Astrocyte (in vitro differentiated cells and primary cell): ENCODE measurements at regions not wholly inside any gene's neighbourhood (a gene's known extent, or its start where the extent isn't known, plus 50 kb on each side); places are given as distances from the start of the nearest gene placed in this dataset.

Experiments
- DNase-seq: peaks from one replicate; pipeline ENCODE4 v3.0.0-alpha.2; 2010; ENCODE audit warnings: low read depth
- FAIRE-seq: peaks from 2 replicates; lab custom pipeline; 2011; peaks lifted over from hg19 to GRCh38; lab: Jason Lieb, UNC
- H2AFZ ChIP-seq: 2 replicates; pipeline ENCODE4 v1.6.0; 2012; ENCODE audit warnings: low read depth, low read length, inconsistent platforms
- H3K27ac ChIP-seq: 2 replicates; pipeline ENCODE4 v1.5.1; 2011; ENCODE audit warnings: low read depth, low read length, inconsistent platforms
- H3K27me3 ChIP-seq: 2 replicates; pipeline ENCODE4 v1.6.0; 2011; ENCODE audit warnings: low read length, inconsistent platforms; ENCODE audit not compliant: insufficient read depth
- H3K36me3 ChIP-seq: 2 replicates; pipeline ENCODE4 v1.5.1; 2011; ENCODE audit warnings: low read length, inconsistent platforms; ENCODE audit not compliant: insufficient read depth
- H3K4me1 ChIP-seq: 2 replicates; pipeline ENCODE4 v1.5.1; 2011; ENCODE audit warnings: low read length, inconsistent platforms; ENCODE audit not compliant: insufficient read depth
- H3K4me2 ChIP-seq: 2 replicates; pipeline ENCODE4 v1.6.0; 2012; ENCODE audit warnings: low read length, inconsistent platforms
- H3K4me3 ChIP-seq: 2 replicates; pipeline ENCODE4 v1.5.1; 2011; ENCODE audit warnings: low read depth, mild to moderate bottlenecking, low read length, inconsistent platforms; ENCODE audit not compliant: insufficient read depth
- H3K79me2 ChIP-seq: 2 replicates; pipeline ENCODE4 v1.6.0; 2012; ENCODE audit warnings: mild to moderate bottlenecking, low read length, inconsistent platforms; ENCODE audit not compliant: insufficient read depth
- H3K9ac ChIP-seq: 2 replicates; pipeline ENCODE4 v1.6.0; 2012; ENCODE audit warnings: mild to moderate bottlenecking, low read length, inconsistent platforms
- H3K9me3 ChIP-seq: 2 replicates; pipeline ENCODE4 v1.5.1; 2012; ENCODE audit warnings: low read depth, mild to moderate bottlenecking, low read length, inconsistent platforms; ENCODE audit not compliant: insufficient read depth
- H4K20me1 ChIP-seq: 2 replicates; pipeline ENCODE4 v1.6.0; 2012; ENCODE audit warnings: low read length, inconsistent platforms; ENCODE audit not compliant: insufficient read depth
- H3K27ac Mint-ChIP-seq: one replicate; pipeline ENCODE4 v1.8.0; 2021; ENCODE audit warnings: mild to moderate bottlenecking, mixed read lengths; ENCODE audit not compliant: unreplicated experiment
- H3K27me3 Mint-ChIP-seq: one replicate; pipeline ENCODE4 v1.8.0; 2021; ENCODE audit warnings: low read depth, mixed read lengths; ENCODE audit not compliant: unreplicated experiment
- H3K36me3 Mint-ChIP-seq: one replicate; pipeline ENCODE4 v1.8.0; 2021; ENCODE audit warnings: low read depth, mixed read lengths; ENCODE audit not compliant: unreplicated experiment
- H3K4me1 Mint-ChIP-seq: one replicate; pipeline ENCODE4 v1.8.0; 2021; ENCODE audit warnings: low read depth, mixed read lengths; ENCODE audit not compliant: unreplicated experiment
- H3K4me3 Mint-ChIP-seq: one replicate; pipeline ENCODE4 v1.8.0; 2021; ENCODE audit warnings: mild to moderate bottlenecking, moderate library complexity, mixed read lengths; ENCODE audit not compliant: unreplicated experiment
- H3K9me3 Mint-ChIP-seq: one replicate; pipeline ENCODE4 v1.8.0; 2021; ENCODE audit warnings: mild to moderate bottlenecking, mixed read lengths; ENCODE audit not compliant: unreplicated experiment
- EZH2 ChIP-seq: IDR thresholded peaks from 2 replicates; pipeline ENCODE4 v1.6.1; 2012; ENCODE audit warnings: mild to moderate bottlenecking, low read length, inconsistent platforms; ENCODE audit not compliant: insufficient read depth
- TF ChIP-seq, protein P1 (sequence below): IDR thresholded peaks from 2 replicates; pipeline ENCODE4 v1.5.1; 2011; ENCODE audit warnings: low read depth, mild to moderate bottlenecking, inconsistent platforms, low read length, moderate library complexity; ENCODE audit not compliant: insufficient read depth

DNA sequence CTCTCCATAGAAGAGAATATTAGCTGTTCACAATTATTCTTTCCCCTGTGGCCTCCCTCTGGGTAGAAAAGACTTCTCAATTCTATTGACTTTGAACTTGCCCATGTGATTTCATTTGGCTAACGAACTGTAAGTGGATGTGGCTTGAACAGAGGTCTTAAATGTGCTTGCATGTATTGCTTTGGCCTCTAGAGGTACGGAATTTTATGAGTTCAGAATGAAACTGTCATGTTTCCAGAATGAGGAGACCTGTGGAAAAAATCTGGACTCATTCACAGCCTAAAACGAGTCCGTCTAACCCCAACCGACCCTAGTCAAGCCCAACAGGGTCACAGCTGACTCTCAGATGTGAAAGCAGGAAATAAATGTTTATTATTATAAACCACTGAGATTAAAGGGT lies 596.7 kb upstream of the UBE2E2 start:
- no peak overlapping the region for H3K27ac ChIP-seq
- Mint-ChIP-seq H3K4me3 (no peak overlapping the region), H3K27me3 (no peaks in the 10 kb centered on the region), H3K9me3 (no peaks in the 10 kb centered on the region), H3K4me1 (no peaks in the 10 kb centered on the region), H3K27ac (no peak overlapping the region), H3K36me3 (no peaks in the 10 kb centered on the region)
- H3K79me2 ChIP-seq, result no peaks in the 10 kb centered on the region
- H3K9ac ChIP-seq, result no peak overlapping the region
- H3K4me1 ChIP-seq, result no peaks in the 10 kb centered on the region
- no peak overlapping the region for H2AFZ ChIP-seq
- no peaks in the 10 kb centered on the region for H3K27me3 ChIP-seq
- FAIRE-seq (no peak), DNase-seq (no peak)
- TF ChIP-seq, protein P1, sequence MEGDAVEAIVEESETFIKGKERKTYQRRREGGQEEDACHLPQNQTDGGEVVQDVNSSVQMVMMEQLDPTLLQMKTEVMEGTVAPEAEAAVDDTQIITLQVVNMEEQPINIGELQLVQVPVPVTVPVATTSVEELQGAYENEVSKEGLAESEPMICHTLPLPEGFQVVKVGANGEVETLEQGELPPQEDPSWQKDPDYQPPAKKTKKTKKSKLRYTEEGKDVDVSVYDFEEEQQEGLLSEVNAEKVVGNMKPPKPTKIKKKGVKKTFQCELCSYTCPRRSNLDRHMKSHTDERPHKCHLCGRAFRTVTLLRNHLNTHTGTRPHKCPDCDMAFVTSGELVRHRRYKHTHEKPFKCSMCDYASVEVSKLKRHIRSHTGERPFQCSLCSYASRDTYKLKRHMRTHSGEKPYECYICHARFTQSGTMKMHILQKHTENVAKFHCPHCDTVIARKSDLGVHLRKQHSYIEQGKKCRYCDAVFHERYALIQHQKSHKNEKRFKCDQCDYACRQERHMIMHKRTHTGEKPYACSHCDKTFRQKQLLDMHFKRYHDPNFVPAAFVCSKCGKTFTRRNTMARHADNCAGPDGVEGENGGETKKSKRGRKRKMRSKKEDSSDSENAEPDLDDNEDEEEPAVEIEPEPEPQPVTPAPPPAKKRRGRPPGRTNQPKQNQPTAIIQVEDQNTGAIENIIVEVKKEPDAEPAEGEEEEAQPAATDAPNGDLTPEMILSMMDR, result no peak
- no peak for TF ChIP-seq EZH2
- no peak overlapping the region for H3K4me2 ChIP-seq
- H3K4me3 ChIP-seq, result no peak overlapping the region
- no peaks in the 10 kb centered on the region for H4K20me1 ChIP-seq
- H3K36me3 ChIP-seq, result no peaks in the 10 kb centered on the region
- H3K9me3 ChIP-seq, result no peaks in the 10 kb centered on the region

GRCh38 chr3:22606938-22607337 lies 596.2 kb upstream of the UBE2E2 start:
- H3K27ac Mint-ChIP-seq, result no peak overlapping the region
- FAIRE-seq (no peak), DNase-seq (no peak)
- H3K4me3 ChIP-seq, result no peak overlapping the region
- H3K4me1 Mint-ChIP-seq, result no peaks in the 10 kb centered on the region
- no peak overlapping the region for H2AFZ ChIP-seq
- no peaks in the 10 kb centered on the region for H3K27me3 Mint-ChIP-seq
- no peak overlapping the region for H3K4me2 ChIP-seq
- no peaks in the 10 kb centered on the region for H3K27me3 ChIP-seq
- no peak overlapping the region for H3K4me3 Mint-ChIP-seq
- H3K36me3 ChIP-seq, result no peaks in the 10 kb centered on the region
- no peaks in the 10 kb centered on the region for H3K4me1 ChIP-seq
- no peaks in the 10 kb centered on the region for H4K20me1 ChIP-seq
- H3K9ac ChIP-seq, result no peak overlapping the region
- H3K9me3 Mint-ChIP-seq, result no peaks in the 10 kb centered on the region
- no peaks in the 10 kb centered on the region for H3K36me3 Mint-ChIP-seq
- no peaks in the 10 kb centered on the region for H3K9me3 ChIP-seq
- TF ChIP-seq EZH2, result no peak
- TF ChIP-seq, protein P1, result no peak
- H3K27ac ChIP-seq, result no peak overlapping the region
- no peaks in the 10 kb centered on the region for H3K79me2 ChIP-seq

DNA sequence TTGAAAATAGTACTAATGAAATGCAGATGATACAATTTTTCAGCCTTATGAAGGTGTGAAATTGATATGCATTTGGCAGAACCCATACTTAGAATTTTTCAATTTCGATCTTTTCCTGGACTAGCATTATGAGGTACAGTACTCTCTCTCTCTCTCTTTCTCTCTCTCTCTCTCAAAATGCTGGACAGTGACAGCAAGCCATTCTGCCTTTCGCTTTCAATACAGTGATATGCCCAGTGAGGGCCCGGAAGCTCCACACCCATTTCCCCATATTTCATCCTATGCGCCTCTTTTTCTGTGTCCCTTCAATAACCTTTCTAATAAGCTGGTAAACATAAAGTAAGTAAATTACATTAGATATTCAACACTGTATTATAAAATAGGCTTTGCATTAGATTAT lies 595.0 kb upstream of the UBE2E2 start:
- no peak overlapping the region for H2AFZ ChIP-seq
- Mint-ChIP-seq H3K27me3 (no peaks in the 10 kb centered on the region), H3K4me1 (no peaks in the 10 kb centered on the region), H3K27ac (no peak overlapping the region), H3K4me3 (no peak overlapping the region), H3K36me3 (no peaks in the 10 kb centered on the region), H3K9me3 (no peaks in the 10 kb centered on the region)
- DNase-seq, result no peak
- no peaks in the 10 kb centered on the region for H3K79me2 ChIP-seq
- FAIRE-seq, result no peak
- H3K36me3 ChIP-seq, result no peaks in the 10 kb centered on the region
- H4K20me1 ChIP-seq, result no peaks in the 10 kb centered on the region
- no peaks in the 10 kb centered on the region for H3K4me1 ChIP-seq
- no peak overlapping the region for H3K4me3 ChIP-seq
- H3K27ac ChIP-seq, result no peak overlapping the region
- H3K4me2 ChIP-seq, result no peak overlapping the region
- TF ChIP-seq, protein P1, result no peak
- TF ChIP-seq EZH2, result no peak
- H3K27me3 ChIP-seq, result no peaks in the 10 kb centered on the region
- no peaks in the 10 kb centered on the region for H3K9me3 ChIP-seq
- no peak overlapping the region for H3K9ac ChIP-seq
